HFFc6 (cell line): ENCODE measurements at regions not wholly inside any gene's neighbourhood (a gene's known extent, or its start where the extent isn't known, plus 50 kb on each side); places are given as distances from the start of the nearest gene placed in this dataset.

ENCODE experiments used
- DNase-seq: peaks from one replicate; pipeline ENCODE4 v3.0.0-alpha.2; 2018
- H3K27ac Mint-ChIP-seq: 2 replicates; pipeline ENCODE4 v1.8.0; 2020; ENCODE audit warnings: mild to moderate bottlenecking, mixed read lengths
- H3K27me3 Mint-ChIP-seq: 2 replicates; pipeline ENCODE4 v1.8.0; 2021; ENCODE audit warnings: mild to moderate bottlenecking, moderate library complexity, mixed read lengths; ENCODE audit not compliant: insufficient read depth
- H3K36me3 Mint-ChIP-seq: 2 replicates; pipeline ENCODE4 v1.8.0; 2021; ENCODE audit warnings: low read depth, mixed read lengths
- H3K4me1 Mint-ChIP-seq: 2 replicates; pipeline ENCODE4 v1.8.0; 2020; ENCODE audit warnings: low read depth, mixed read lengths
- H3K4me3 Mint-ChIP-seq: 2 replicates; pipeline ENCODE4 v1.8.0; 2020; ENCODE audit warnings: mild to moderate bottlenecking, moderate library complexity, mixed read lengths
- H3K9me3 Mint-ChIP-seq: 2 replicates; pipeline ENCODE4 v1.8.0; 2020; ENCODE audit warnings: mild to moderate bottlenecking, mixed read lengths
- CTCF ChIP-seq: fragments of 200-600 bp; sonication (generic); IDR thresholded peaks from 2 replicates; pipeline ENCODE4 v1.5.0; 2021; ENCODE audit warnings: antibody characterized with exemption, mild to moderate bottlenecking

GRCh38 chr15:87758794-87759418 lies 497.6 kb downstream of the NTRK3 start:
- H3K9me3 Mint-ChIP-seq = no peaks in the 10 kb centered on the region
- no peak for TF ChIP-seq CTCF
- H3K4me1 Mint-ChIP-seq = peaks cover 66% of the 10 kb centered on the region
- peaks cover 2% of the 10 kb centered on the region; the same call in 1 of the 2 replicates for H3K27me3 Mint-ChIP-seq
- H3K36me3 Mint-ChIP-seq = no peaks in the 10 kb centered on the region
- H3K4me3 Mint-ChIP-seq = no peak overlapping the region
- DNase-seq = no peak
- H3K27ac Mint-ChIP-seq = no peak overlapping the region

- Mint-ChIP-seq H3K36me3 (no peaks in the 10 kb centered on the region), H3K9me3 (no peaks in the 10 kb centered on the region), H3K4me1 (peaks cover 66% of the 10 kb centered on the region), H3K27me3 (peaks cover 2% of the 10 kb centered on the region; the same call in 1 of the 2 replicates), H3K27ac (no peak overlapping the region), H3K4me3 (no peak overlapping the region)
- no peak for DNase-seq
- TF ChIP-seq CTCF = no peak
These were observed 499.5 kb downstream of the NTRK3 start for GRCh38 chr15:87757084-87757483.

DNA sequence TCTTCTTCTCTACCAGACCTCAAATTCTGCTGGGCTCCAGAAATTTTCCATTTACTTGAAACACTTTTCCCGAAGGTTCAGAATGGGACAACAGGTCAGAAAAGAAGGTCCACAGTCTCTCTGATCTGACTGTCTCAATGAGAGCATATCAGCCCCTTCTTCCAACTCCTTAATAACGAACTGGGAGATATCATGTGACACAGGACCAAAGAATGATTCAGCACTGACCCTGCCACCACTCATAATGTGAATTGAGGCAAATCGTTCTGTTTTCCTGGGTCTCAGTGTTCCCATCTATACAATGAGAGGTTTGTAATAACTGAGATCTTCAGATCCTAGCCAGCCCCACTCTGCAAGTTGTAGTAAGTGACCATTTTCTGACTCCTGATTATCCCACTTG lies 500.5 kb downstream of the NTRK3 start:
- Mint-ChIP-seq H3K4me3 (no peak overlapping the region), H3K27ac (no peak overlapping the region), H3K36me3 (no peaks in the 10 kb centered on the region), H3K27me3 (peaks cover 4% of the 10 kb centered on the region), H3K4me1 (peaks cover 69% of the 10 kb centered on the region), H3K9me3 (no peaks in the 10 kb centered on the region)
- DNase-seq = no peak
- TF ChIP-seq CTCF = no peak

DNA sequence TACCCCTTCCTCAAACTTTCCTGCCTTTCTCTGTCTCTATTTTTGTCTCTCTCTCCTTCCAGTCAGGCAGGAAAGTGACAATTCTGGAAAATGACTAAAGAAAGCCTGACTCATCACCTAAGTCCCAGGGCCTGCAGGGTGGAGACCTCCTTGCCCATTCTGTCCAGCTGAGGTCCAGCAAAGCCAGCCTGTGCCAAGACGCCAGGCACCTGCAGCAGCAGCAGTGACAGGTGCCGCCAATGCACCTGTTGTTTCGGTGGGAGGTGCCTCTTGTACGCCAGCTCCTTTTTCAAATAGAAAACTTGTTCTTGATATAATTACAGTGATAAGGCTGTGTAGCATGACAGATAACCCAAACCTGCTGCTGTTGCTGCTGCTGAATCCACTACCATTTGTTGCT lies 501.3 kb downstream of the NTRK3 start:
- Mint-ChIP-seq H3K4me3 (no peak overlapping the region), H3K27ac (no peak overlapping the region; the same call in 1 of the 2 replicates), H3K4me1 (peaks cover 69% of the 10 kb centered on the region), H3K36me3 (no peaks in the 10 kb centered on the region), H3K27me3 (peaks cover 4% of the 10 kb centered on the region), H3K9me3 (no peaks in the 10 kb centered on the region)
- peak; percentile 6 for DNase-seq
- TF ChIP-seq CTCF = no peak

DNA sequence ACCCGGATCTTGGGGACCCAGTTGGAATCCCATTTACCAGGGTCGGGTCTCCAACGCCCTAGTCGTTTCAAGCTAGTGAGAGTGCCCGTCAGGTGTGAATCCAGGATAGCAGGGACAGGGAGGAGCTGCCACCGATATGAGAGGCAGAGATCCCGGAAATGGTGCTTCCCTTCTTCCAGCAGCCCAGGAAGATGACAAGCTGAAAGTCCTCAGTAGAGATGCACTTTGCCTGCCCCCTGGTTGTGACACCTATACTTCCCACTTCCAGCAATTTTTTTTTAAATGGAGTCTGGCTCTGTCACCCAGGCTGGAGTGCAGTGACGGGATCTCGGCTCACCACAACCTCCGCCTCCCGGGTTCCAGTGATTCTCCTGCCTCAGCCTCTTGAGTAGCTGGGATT lies 503.0 kb downstream of the NTRK3 start:
- DNase-seq = no peak
- H3K27ac Mint-ChIP-seq = no peak overlapping the region
- H3K4me1 Mint-ChIP-seq = peaks cover 64% of the 10 kb centered on the region
- no peak for TF ChIP-seq CTCF
- H3K36me3 Mint-ChIP-seq = no peaks in the 10 kb centered on the region
- H3K27me3 Mint-ChIP-seq = peaks cover 4% of the 10 kb centered on the region
- no peak overlapping the region for H3K4me3 Mint-ChIP-seq
- no peaks in the 10 kb centered on the region for H3K9me3 Mint-ChIP-seq
